Tibial nerve (tissue), 4 donors: ENCODE measurements at regions not wholly inside any gene's neighbourhood (a gene's known extent, or its start where the extent isn't known, plus 50 kb on each side); places are given as distances from the start of the nearest gene placed in this dataset.

ENCODE experiments used
- DNase-seq, 2 donors: peaks; one replicate each; pipeline ENCODE4 v3.0.0-alpha.2; 2019; ENCODE audit warnings: low spot score in 2 of 2
- H3K27ac ChIP-seq, 4 donors: fragments of 200-600 bp; sonication (generic) in 3 of 4; one replicate each; pipeline ENCODE4 v1.5.1; 2017 to 2019; ENCODE audit warnings: mild to moderate bottlenecking in 1 of 4
- H3K27me3 ChIP-seq, 2 donors: fragments of 200-600 bp; sonication (generic) in 1 of 2; one replicate each; pipeline versions ENCODE4 v1.5.1 to v1.6.0; 2017 to 2019
- H3K36me3 ChIP-seq, 3 donors: fragments of 200-600 bp; sonication (generic); one replicate each; pipeline ENCODE4 v1.5.1; 2018 to 2019
- H3K4me1 ChIP-seq, 4 donors: fragments of 200-600 bp; sonication (generic) in 3 of 4; one replicate each; pipeline ENCODE4 v1.5.1; 2017 to 2019
- H3K4me3 ChIP-seq, 4 donors: fragments of 200-600 bp; sonication (generic) in 3 of 4; one replicate each; pipeline ENCODE4 v1.5.1; 2017 to 2019; ENCODE audit warnings: mild to moderate bottlenecking in 1 of 4, moderate library complexity in 1 of 4
- H3K9me3 ChIP-seq, 4 donors: fragments of 200-600 bp; sonication (generic) in 3 of 4; one replicate each; pipeline ENCODE4 v1.5.1; 2017 to 2019
- EP300 ChIP-seq, 2 donors: sonication (generic); formaldehyde crosslinking; IDR thresholded peaks; one replicate each; pipeline ENCODE4 v1.6.1; 2017; ENCODE audit warnings: antibody characterized with exemption in 2 of 2, mild to moderate bottlenecking in 1 of 2
- POLR2A ChIP-seq, 2 donors: fragments of 450-650 bp; IDR thresholded peaks; one replicate each; pipeline ENCODE4 v1.6.1; 2017; ENCODE audit warnings: antibody characterized with exemption in 2 of 2, mild to moderate bottlenecking in 2 of 2, moderate library complexity in 2 of 2
- WGBS, 2 donors: methylation state at CpG; one replicate each; pipeline ENCODE4 v1.1.5; 2018; 5-methylcytosine and 5-hydroxymethylcytosine counted together
- TF ChIP-seq, protein P1 (sequence below), 5 experiments: fragments of 200-600 bp in 3 of 5; fragments of 450-650 bp in 2 of 5; sonication (generic) in 3 of 5; IDR thresholded peaks; one replicate each; pipeline ENCODE4 v1.5.1; 2016 to 2019; ENCODE audit warnings: antibody characterized with exemption in 5 of 5, mild to moderate bottlenecking in 3 of 5, moderate library complexity in 2 of 5

DNA sequence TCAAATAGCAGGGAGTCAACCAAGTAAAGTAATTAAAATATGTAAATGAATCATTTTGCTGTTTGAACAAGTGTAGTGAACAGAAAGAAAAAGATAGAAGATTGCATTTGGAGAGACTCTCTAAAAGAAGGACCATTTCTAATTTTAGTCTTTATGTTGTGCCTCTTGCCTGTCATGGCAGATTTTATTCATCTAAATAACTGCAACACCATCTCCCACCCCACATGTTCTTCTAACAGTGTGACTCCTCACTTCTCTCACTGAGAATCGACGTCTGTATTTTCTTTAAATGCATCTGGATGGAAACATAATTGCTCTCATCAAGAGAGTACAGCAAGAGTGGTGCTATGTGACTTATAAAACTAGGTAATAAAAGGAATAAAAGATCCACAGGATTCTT lies 439.9 kb upstream of the GBE1 start:
- TF ChIP-seq EP300 (IDR thresholded peaks at IDR 0.05) (no peak), POLR2A (IDR thresholded peaks at IDR 0.05) (no peak)
- TF ChIP-seq, protein P1, sequence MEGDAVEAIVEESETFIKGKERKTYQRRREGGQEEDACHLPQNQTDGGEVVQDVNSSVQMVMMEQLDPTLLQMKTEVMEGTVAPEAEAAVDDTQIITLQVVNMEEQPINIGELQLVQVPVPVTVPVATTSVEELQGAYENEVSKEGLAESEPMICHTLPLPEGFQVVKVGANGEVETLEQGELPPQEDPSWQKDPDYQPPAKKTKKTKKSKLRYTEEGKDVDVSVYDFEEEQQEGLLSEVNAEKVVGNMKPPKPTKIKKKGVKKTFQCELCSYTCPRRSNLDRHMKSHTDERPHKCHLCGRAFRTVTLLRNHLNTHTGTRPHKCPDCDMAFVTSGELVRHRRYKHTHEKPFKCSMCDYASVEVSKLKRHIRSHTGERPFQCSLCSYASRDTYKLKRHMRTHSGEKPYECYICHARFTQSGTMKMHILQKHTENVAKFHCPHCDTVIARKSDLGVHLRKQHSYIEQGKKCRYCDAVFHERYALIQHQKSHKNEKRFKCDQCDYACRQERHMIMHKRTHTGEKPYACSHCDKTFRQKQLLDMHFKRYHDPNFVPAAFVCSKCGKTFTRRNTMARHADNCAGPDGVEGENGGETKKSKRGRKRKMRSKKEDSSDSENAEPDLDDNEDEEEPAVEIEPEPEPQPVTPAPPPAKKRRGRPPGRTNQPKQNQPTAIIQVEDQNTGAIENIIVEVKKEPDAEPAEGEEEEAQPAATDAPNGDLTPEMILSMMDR (IDR thresholded peaks at IDR 0.05) = no peak
- Histone ChIP-seq H3K36me3 (no peaks in the 10 kb centered on the region), H3K4me3 (no peak overlapping the region), H3K4me1 (no peaks in the 10 kb centered on the region), H3K27me3 (no peaks in the 10 kb centered on the region), H3K9me3 (no peaks in the 10 kb centered on the region), H3K27ac (no peak overlapping the region)
- DNase-seq = no peak
- whole genome bisulfite sequencing, 2 donors = 61 to 81% methylated on average over 2 of the region's 2 CpGs

DNA sequence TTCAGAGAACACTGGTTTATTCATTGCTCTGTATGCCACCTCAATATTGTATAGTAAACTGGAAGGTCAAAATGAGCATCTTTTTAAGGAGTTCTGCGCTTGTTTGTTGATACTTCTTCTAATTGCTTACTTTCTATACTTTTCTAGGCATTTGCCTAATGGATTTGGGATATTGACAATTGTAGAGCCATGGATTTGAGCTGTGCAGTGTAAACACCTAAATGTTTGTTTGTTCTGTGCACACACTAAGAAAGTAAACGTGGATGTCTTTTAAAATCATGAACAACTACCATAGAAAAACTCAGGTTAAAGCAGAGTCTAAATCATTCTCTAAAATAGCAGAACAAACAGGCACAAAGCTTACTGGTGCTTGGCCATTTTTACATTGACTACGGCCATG lies 436.6 kb upstream of the GBE1 start:
- no peak for DNase-seq
- Histone ChIP-seq H3K4me3 (no peak overlapping the region), H3K36me3 (no peaks in the 10 kb centered on the region), H3K27ac (no peak overlapping the region), H3K27me3 (no peaks in the 10 kb centered on the region), H3K4me1 (no peaks in the 10 kb centered on the region), H3K9me3 (no peaks in the 10 kb centered on the region)
- TF ChIP-seq, protein P1 (IDR thresholded peaks at IDR 0.05) = no peak
- TF ChIP-seq EP300 (IDR thresholded peaks at IDR 0.05) = no peak
- no peak for TF ChIP-seq POLR2A (IDR thresholded peaks at IDR 0.05)
- 73 to 78% methylated on average over 3 of the region's 3 CpGs for WGBS, 2 donors

DNA sequence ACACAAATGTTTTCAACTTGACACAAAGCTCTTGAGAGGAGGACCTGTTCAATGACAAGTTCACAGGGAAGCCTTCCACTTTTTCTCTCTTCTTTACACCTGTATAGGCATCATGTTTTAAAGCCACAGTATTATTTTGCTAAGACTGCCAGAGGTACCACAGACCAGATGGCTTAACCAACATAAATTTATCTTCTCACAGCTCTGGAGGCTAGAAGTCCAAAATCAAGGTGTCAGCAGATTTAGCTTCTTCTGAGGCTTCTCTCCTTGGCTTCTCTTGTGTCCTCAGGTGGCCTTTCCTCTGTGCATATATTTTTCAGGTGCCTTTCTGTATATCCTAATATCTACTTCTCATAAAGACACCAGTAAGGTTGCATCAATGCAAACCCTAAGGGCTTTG lies 435.2 kb upstream of the GBE1 start:
- H3K27ac ChIP-seq = no peak overlapping the region
- no peaks in the 10 kb centered on the region for H3K36me3 ChIP-seq
- TF ChIP-seq EP300 (IDR thresholded peaks at IDR 0.05) (no peak), POLR2A (IDR thresholded peaks at IDR 0.05) (no peak)
- TF ChIP-seq, protein P1 (IDR thresholded peaks at IDR 0.05) = no peak
- H3K4me3 ChIP-seq = no peak overlapping the region
- H3K4me1 ChIP-seq = no peaks in the 10 kb centered on the region
- H3K27me3 ChIP-seq = no peaks in the 10 kb centered on the region
- H3K9me3 ChIP-seq = no peaks in the 10 kb centered on the region
- DNase-seq = no peak

DNA sequence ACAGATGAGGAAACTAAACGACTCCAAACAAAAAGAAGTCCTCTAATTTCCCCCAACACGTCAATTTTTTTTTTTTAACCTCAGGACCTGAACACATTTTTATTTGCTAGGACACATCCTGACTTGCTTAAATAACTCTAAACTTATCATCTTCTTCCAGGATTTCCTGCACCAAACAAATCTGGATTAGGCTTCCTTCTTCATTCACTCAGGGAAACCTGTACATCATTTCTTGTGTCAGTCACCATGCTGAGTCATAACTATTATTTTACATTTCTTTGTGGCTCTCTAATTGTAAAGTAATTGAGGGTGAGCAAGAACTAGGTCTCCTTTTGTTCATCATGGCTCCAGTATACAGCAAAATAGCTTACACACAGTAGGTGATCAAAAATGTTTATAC lies 433.4 kb upstream of the GBE1 start:
- H3K4me1 ChIP-seq = no peaks in the 10 kb centered on the region

DNA sequence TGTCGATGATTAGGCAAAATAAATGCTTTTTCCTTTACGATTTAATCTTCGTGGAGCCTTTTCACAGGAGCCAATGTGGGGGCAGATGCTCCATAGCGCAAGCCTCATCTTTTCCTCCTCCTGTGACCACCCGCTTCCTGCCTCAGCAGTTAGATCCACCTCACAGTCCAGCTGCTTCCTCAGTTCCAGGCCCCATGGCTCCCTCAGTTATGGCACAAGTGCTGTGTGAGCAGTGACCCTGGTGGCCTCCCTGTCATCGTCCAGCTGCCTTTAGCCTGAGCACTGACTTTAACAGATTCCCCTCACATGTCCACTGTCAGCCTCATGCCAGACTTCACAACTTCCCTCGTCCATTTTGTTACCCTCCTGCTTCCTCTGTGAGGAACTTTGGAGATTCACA lies 424.6 kb upstream of the GBE1 start:
- H3K4me1 ChIP-seq = no peaks in the 10 kb centered on the region
- no peak overlapping the region for H3K27ac ChIP-seq
- H3K9me3 ChIP-seq = no peaks in the 10 kb centered on the region
- H3K27me3 ChIP-seq = no peaks in the 10 kb centered on the region
- no peaks in the 10 kb centered on the region for H3K36me3 ChIP-seq
- no peak for TF ChIP-seq EP300 (IDR thresholded peaks at IDR 0.05)
- TF ChIP-seq, protein P1 (IDR thresholded peaks at IDR 0.05) = no peak
- no peak for TF ChIP-seq POLR2A (IDR thresholded peaks at IDR 0.05)
- H3K4me3 ChIP-seq = no peak overlapping the region
- DNase-seq = no peak
- WGBS, 2 donors = 69 to 71% methylated on average over 7 of the region's 7 CpGs

More for the DNA sequence above, 433.4 kb upstream of the GBE1 start:
- no peaks in the 10 kb centered on the region for H3K36me3 ChIP-seq
- 53 to 62% methylated on average over 2 of the region's 2 CpGs for WGBS, 2 donors
- TF ChIP-seq POLR2A (IDR thresholded peaks at IDR 0.05) = no peak
- TF ChIP-seq, protein P1 (IDR thresholded peaks at IDR 0.05) = no peak
- TF ChIP-seq EP300 (IDR thresholded peaks at IDR 0.05) = no peak
- DNase-seq = no peak
- H3K27ac ChIP-seq = no peak overlapping the region
- no peak overlapping the region for H3K4me3 ChIP-seq
- no peaks in the 10 kb centered on the region for H3K27me3 ChIP-seq
- no peaks in the 10 kb centered on the region for H3K9me3 ChIP-seq
